HEK293T (cell line): ENCODE measurements at regions not wholly inside any gene's neighbourhood (a gene's known extent, or its start where the extent isn't known, plus 50 kb on each side); places are given as distances from the start of the nearest gene placed in this dataset.

ENCODE experiments used
- ARNT ChIP-seq: fragments of 450-650 bp; IDR thresholded peaks from 2 replicates; pipeline ENCODE4 v1.6.1; 2017; ENCODE audit warnings: mild to moderate bottlenecking
- BHLHE40 ChIP-seq: fragments of 450-650 bp; IDR thresholded peaks from 2 replicates; pipeline ENCODE4 v1.6.1; 2016; ENCODE audit warnings: mild to moderate bottlenecking, moderate library complexity, borderline replicate concordance
- ELF4 ChIP-seq: fragments of 450-650 bp; IDR thresholded peaks from 2 replicates; pipeline ENCODE4 v1.6.1; 2017; ENCODE audit warnings: antibody characterized with exemption
- FOXA1 ChIP-seq: fragments of 450-650 bp; IDR thresholded peaks from 2 replicates; pipeline ENCODE4 v1.6.1; 2016; ENCODE audit warnings: mild to moderate bottlenecking
- FOXM1 ChIP-seq: fragments of 450-650 bp; IDR thresholded peaks from 2 replicates; pipeline ENCODE4 v1.6.1; 2017; ENCODE audit warnings: mild to moderate bottlenecking, borderline replicate concordance
- LEF1 ChIP-seq: fragments of 450-650 bp; IDR thresholded peaks from 2 replicates; pipeline ENCODE4 v1.6.1; 2017; ENCODE audit warnings: mild to moderate bottlenecking, borderline replicate concordance
- NFRKB ChIP-seq: fragments of 450-650 bp; IDR thresholded peaks from 2 replicates; pipeline ENCODE4 v1.6.1; 2016; ENCODE audit warnings: mild to moderate bottlenecking, moderate library complexity
- PKNOX1 ChIP-seq: fragments of 450-650 bp; IDR thresholded peaks from 2 replicates; pipeline ENCODE4 v1.6.1; 2016
- SP1 ChIP-seq: fragments of 450-650 bp; IDR thresholded peaks from 2 replicates; pipeline ENCODE4 v1.6.1; 2017
- SUZ12 ChIP-seq: fragments of 450-650 bp; IDR thresholded peaks from 2 replicates; pipeline ENCODE4 v1.6.1; 2016; ENCODE audit warnings: mild to moderate bottlenecking
- ZNF384 ChIP-seq: fragments of 450-650 bp; IDR thresholded peaks from 2 replicates; pipeline ENCODE4 v1.6.1; 2016

- TF ChIP-seq BHLHE40 = no peak
- TF ChIP-seq FOXA1 = no peak
- TF ChIP-seq ARNT = no peak
- no peak for TF ChIP-seq FOXM1
- no peak for TF ChIP-seq ZNF384
- no peak for TF ChIP-seq SUZ12
- no peak for TF ChIP-seq SP1
- no peak for TF ChIP-seq LEF1
- no peak for TF ChIP-seq NFRKB
- no peak for TF ChIP-seq PKNOX1
- no peak for TF ChIP-seq ELF4
Observed at GRCh38 chr4:14575919-14576318, 426.4 kb upstream of the CPEB2 start.
